ENCODE measurements at regions not wholly inside any gene's neighbourhood (a gene's known extent, or its start where the extent isn't known, plus 50 kb on each side); places are given as distances from the start of the nearest gene placed in this dataset.

GRCh38 chr1:229098903-229099578 lies 171.9 kb upstream of the RAB4A start (continued):
- TF ChIP-seq, protein P1, sequence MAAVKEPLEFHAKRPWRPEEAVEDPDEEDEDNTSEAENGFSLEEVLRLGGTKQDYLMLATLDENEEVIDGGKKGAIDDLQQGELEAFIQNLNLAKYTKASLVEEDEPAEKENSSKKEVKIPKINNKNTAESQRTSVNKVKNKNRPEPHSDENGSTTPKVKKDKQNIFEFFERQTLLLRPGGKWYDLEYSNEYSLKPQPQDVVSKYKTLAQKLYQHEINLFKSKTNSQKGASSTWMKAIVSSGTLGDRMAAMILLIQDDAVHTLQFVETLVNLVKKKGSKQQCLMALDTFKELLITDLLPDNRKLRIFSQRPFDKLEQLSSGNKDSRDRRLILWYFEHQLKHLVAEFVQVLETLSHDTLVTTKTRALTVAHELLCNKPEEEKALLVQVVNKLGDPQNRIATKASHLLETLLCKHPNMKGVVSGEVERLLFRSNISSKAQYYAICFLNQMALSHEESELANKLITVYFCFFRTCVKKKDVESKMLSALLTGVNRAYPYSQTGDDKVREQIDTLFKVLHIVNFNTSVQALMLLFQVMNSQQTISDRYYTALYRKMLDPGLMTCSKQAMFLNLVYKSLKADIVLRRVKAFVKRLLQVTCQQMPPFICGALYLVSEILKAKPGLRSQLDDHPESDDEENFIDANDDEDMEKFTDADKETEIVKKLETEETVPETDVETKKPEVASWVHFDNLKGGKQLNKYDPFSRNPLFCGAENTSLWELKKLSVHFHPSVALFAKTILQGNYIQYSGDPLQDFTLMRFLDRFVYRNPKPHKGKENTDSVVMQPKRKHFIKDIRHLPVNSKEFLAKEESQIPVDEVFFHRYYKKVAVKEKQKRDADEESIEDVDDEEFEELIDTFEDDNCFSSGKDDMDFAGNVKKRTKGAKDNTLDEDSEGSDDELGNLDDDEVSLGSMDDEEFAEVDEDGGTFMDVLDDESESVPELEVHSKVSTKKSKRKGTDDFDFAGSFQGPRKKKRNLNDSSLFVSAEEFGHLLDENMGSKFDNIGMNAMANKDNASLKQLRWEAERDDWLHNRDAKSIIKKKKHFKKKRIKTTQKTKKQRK (IDR thresholded peaks at IDR 0.05; ENCODE audit: low read length), result no peak
- TF ChIP-seq ZNF790 (CRISPR knock-in tag; IDR thresholded peaks at IDR 0.05; ENCODE audit: borderline replicate concordance) (0 out of 2 replicates have a peak, but pooled peaks have one; percentile 48), MTA1 (CRISPR knock-in tag; IDR thresholded peaks at IDR 0.05; ENCODE audit: borderline replicate concordance) (peak; percentile 83), NFATC3 (CRISPR knock-in tag; IDR thresholded peaks at IDR 0.05) (no peak), PREB (CRISPR knock-in tag; IDR thresholded peaks at IDR 0.05) (no peak), WIZ (CRISPR knock-in tag; IDR thresholded peaks at IDR 0.05) (peak; percentile 87; the same call in 1 of the 2 replicates), ZNF564 (CRISPR knock-in tag; IDR thresholded peaks at IDR 0.05) (no peak), ZNF160 (CRISPR knock-in tag; IDR thresholded peaks at IDR 0.05) (peak; percentile 54; the same call in 1 of the 2 replicates), SKIL (CRISPR knock-in tag; IDR thresholded peaks at IDR 0.05; ENCODE audit: borderline replicate concordance) (peak; percentile 65; the same call in 1 of the 2 replicates), ZNF30 (CRISPR knock-in tag; IDR thresholded peaks at IDR 0.05) (no peak), ISX (CRISPR knock-in tag; conservative IDR thresholded peaks at IDR 0.05) (no peak), GTF2F1 (IDR thresholded peaks at IDR 0.05; ENCODE audit: low read length) (no peak), PRMT3 (CRISPR knock-in tag; IDR thresholded peaks at IDR 0.05; ENCODE audit: borderline replicate concordance, low read depth) (no peak), LCORL (IDR thresholded peaks at IDR 0.05) (no peak), LCORL (CRISPR knock-in tag; IDR thresholded peaks at IDR 0.05) (peak; percentile 95), MXD3 (CRISPR knock-in tag; IDR thresholded peaks at IDR 0.05) (no peak), ZNF34 (CRISPR knock-in tag; IDR thresholded peaks at IDR 0.05; ENCODE audit: borderline replicate concordance) (0 out of 2 replicates have a peak, but pooled peaks have one; percentile 62), AGO2 (optimal IDR thresholded peaks at IDR 0.05; ENCODE audit: low read depth, low read length) (no peak), SALL1 (CRISPR knock-in tag; IDR thresholded peaks at IDR 0.05) (peak; percentile 96), ATF3 (CRISPR knock-in tag; IDR thresholded peaks at IDR 0.05) (no peak), KLF9 (CRISPR knock-in tag; IDR thresholded peaks at IDR 0.05; ENCODE audit: low read depth) (0 out of 2 replicates have a peak, but pooled peaks have one; percentile 47)
- TF ChIP-seq, protein P2, sequence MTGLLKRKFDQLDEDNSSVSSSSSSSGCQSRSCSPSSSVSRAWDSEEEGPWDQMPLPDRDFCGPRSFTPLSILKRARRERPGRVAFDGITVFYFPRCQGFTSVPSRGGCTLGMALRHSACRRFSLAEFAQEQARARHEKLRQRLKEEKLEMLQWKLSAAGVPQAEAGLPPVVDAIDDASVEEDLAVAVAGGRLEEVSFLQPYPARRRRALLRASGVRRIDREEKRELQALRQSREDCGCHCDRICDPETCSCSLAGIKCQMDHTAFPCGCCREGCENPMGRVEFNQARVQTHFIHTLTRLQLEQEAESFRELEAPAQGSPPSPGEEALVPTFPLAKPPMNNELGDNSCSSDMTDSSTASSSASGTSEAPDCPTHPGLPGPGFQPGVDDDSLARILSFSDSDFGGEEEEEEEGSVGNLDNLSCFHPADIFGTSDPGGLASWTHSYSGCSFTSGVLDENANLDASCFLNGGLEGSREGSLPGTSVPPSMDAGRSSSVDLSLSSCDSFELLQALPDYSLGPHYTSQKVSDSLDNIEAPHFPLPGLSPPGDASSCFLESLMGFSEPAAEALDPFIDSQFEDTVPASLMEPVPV (CRISPR knock-in tag; IDR thresholded peaks at IDR 0.05), result 0 out of 2 replicates have a peak, but pooled peaks have one; percentile 35

All from HepG2 (cell line).